Posterior cingulate gyrus (tissue), 11 donors: ENCODE measurements at regions not wholly inside any gene's neighbourhood (a gene's known extent, or its start where the extent isn't known, plus 50 kb on each side); places are given as distances from the start of the nearest gene placed in this dataset.

ENCODE experiments used
- DNase-seq, 10 donors: peaks; one replicate each; pipeline versions ENCODE4 v3.0.0 to v3.0.0-alpha.2; 2020 to 2021; ENCODE audit warnings: mixed read lengths in 3 of 10
- intact Hi-C: fragments of 100-400 bp; cut with DNase I; formaldehyde crosslinking; loops from one replicate; pipeline ENCODE4 v1.15.1; 2023

DNA sequence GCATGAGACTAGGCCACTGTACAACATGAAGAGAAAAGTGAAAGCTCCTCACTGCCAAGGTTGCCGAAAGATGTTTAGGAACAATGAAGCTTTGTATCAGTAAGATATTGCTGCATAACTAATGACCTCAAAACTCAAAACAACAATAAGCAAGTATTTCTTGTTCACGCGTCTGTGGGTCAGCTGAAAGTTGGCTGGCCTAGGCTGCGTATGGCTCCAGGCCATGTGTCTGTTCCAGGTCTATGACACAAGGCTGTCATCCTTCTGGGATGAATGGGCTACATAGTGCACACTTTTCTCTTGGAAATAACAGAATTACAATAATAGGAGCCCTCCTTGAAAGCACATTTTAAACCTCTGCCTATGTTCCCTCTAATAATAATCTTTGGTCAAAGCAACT lies 515.9 kb downstream of the PLPP3 start:
- DNase-seq: peak; percentile 21 to 94 (median 52)
- intact Hi-C loops: no loop called here

GRCh38 chr1:56062625-56063024 lies 516.7 kb downstream of the PLPP3 start:
- intact Hi-C loops: no loop called here
- DNase-seq: no peak

DNA sequence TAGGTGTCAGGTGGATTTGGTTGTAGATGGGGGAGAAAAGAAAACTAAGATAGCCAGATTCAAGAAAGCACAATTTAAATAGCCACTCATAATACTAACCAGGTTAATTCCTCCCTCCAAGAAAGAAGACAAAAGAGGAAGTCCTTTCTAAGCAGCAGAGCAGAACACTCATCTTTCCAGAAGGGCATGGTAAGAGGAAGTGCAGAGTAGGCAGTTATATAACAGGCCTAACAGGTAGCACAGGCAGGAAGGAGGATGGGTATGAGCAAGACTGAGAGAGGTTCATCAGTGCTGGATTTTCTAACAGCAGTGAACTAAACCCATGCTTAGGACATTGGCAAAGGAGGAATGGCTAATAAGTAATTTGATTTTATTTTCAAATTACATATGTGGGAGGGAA lies 517.5 kb downstream of the PLPP3 start:
- intact Hi-C loops: no loop called here
- no peak for DNase-seq

GRCh38 chr1:56060906-56061305 lies 518.5 kb downstream of the PLPP3 start:
- intact Hi-C loops: no loop called here
- DNase-seq: no peak

- no peak for DNase-seq
- intact Hi-C loops: no loop called here
Measured at GRCh38 chr1:56057466-56058405, 521.6 kb downstream of the PLPP3 start.

DNA sequence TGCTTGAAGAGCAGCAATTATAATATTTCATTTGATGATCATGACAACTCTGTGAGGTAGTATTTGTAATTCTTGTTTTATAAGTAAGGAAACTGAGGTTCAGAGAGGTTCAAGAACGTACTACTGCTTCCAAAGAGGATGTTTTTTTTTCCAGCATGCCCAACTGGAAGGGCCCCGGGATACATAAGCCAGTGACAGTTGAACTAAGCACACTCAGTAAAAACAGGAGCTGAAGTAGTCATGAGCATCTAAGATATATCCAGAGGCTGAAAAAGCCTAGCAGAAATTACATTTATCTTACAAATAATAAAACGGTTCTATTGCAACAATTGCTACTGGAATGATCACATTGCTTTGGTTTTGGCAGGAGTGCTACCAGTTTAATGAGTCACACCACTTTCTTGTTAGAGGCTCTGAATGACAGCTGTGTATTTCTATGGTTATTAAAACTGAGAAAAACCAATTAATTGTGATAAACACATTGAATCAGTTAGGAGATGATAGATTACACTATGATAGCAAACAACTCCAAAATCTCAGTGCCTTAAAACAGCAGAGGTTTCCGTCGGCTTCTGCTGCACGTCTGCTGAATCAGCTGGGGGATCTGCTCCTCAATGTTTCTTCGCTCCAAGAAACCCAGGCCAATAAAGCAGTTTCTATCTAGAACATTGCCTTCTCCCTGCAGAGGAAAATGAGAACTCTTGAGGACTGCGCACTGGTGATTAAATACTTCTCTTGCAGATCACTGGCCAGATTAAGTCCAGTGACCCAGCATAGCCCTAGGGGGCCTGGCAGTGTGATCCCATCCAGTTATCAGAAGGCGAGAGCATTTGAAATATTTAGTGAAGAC lies 522.7 kb downstream of the PLPP3 start:
- no peak for DNase-seq
- intact Hi-C loops: no loop called here

GRCh38 chr1:56054959-56055358 lies 524.4 kb downstream of the PLPP3 start:
- DNase-seq: no peak
- intact Hi-C loops: no loop called here

DNA sequence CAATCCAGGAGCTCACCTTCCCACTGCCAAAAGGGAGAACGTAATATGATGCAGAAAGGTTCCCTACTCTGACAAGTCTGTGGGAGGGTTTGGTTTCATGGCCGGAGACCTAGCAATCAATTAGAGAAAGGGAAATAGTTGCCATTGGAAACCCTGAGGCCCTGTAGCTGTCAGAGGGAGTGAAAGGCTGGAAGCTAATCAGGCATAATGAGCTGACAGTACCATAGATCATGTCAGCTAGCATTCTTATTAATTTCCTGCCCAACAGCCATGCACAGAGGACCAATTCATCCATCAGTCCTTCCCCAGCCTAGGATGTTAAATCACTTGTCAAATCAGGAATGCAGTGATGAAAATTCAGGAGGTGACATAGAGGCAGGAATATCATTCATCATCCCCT lies 527.3 kb downstream of the PLPP3 start:
- intact Hi-C loops: no loop called here
- DNase-seq: no peak

- DNase-seq: no peak
Measured at GRCh38 chr1:56050911-56051310, 528.5 kb downstream of the PLPP3 start.

GRCh38 chr1:56045477-56045876 lies 533.9 kb downstream of the PLPP3 start:
- intact Hi-C loops: no loop called here

More at GRCh38 chr1:56050911-56051310, 528.5 kb downstream of the PLPP3 start:
- intact Hi-C loops: no loop called here

DNA sequence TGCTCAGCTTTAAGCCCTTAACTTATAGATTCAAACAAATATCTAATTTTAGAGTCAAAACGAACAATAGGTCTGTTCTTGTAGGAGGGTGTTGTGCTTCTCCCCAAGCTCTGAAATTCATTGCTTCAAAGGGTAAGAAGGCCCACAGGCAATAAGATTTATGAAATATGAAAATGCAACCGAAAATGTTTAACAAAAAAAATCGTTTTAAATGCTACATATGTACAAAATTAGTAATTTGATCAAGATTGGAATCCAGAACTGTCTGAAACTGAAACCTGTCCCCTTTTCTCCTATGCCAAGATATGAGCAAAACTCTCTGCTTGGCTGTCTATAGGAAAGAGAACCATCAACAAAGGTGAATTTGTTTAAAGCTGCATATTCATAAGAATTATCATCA lies 534.3 kb downstream of the PLPP3 start:
- no peak for DNase-seq
- intact Hi-C loops: no loop called here

More at GRCh38 chr1:56045477-56045876, 533.9 kb downstream of the PLPP3 start:
- peak in 1 of 10 donors; percentile 51 for DNase-seq

GRCh38 chr1:56036479-56036878 lies 542.9 kb downstream of the PLPP3 start:
- DNase-seq: no peak
- intact Hi-C loops: no loop called here

DNA sequence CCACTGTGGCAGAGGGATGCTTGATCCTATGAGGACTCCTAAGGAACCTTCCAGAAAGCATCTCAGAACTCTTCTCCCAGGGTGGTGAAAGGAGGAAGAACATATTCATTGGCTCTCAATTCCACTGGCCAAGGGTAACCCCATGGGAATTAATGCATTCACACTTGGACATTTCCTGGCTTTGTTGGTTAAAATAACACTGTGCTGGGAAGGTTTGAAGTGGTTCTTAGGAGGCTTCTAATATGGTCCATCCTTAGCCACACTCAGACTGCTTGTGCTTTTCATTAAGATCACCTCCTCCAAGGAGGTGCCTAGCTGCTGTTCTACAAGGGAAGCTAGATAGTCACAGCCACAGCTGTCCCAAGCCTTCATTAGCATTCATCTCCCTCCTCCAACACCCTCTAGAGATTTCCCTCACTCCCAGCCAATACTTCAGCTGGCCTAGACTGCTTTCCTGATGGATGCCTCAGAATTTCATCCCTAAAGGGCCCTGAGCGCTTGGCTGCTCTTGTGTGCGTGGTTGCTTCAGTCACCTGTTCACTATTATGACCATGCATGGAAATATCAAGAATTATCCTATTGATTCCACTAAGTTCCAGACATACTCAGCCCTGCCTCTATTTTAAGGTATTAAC lies 544.4 kb downstream of the PLPP3 start:
- intact Hi-C loops: no loop called here

DNA sequence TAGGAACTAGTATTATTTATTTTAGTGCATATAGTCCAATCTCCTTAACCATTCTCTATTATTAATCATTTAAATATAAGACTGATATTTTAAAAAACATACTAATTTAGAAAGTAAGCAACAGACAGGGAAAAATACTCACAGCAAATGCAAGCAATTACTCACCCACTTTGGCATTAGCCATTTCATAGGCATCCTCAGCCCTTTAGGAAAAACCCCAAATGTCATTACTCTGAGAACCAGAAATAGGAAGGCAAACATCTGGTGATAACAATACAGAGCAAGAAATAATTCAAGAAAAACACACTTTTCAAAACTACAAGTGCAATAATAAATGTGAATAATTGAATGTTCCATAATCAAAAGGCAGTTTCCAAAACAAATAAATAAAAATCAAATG lies 545.1 kb downstream of the PLPP3 start:
- intact Hi-C loops: no loop called here
- DNase-seq: no peak

More for the DNA sequence above, 544.4 kb downstream of the PLPP3 start:
- no peak for DNase-seq

- intact Hi-C loops: no loop called here
- no peak for DNase-seq
Measured at GRCh38 chr1:56033321-56034037, 545.9 kb downstream of the PLPP3 start.

GRCh38 chr1:56032096-56032676 lies 547.2 kb downstream of the PLPP3 start:
- intact Hi-C loops: no loop called here
- DNase-seq: no peak

GRCh38 chr1:56031001-56031400 lies 548.4 kb downstream of the PLPP3 start:
- intact Hi-C loops: no loop called here
- DNase-seq: no peak

DNA sequence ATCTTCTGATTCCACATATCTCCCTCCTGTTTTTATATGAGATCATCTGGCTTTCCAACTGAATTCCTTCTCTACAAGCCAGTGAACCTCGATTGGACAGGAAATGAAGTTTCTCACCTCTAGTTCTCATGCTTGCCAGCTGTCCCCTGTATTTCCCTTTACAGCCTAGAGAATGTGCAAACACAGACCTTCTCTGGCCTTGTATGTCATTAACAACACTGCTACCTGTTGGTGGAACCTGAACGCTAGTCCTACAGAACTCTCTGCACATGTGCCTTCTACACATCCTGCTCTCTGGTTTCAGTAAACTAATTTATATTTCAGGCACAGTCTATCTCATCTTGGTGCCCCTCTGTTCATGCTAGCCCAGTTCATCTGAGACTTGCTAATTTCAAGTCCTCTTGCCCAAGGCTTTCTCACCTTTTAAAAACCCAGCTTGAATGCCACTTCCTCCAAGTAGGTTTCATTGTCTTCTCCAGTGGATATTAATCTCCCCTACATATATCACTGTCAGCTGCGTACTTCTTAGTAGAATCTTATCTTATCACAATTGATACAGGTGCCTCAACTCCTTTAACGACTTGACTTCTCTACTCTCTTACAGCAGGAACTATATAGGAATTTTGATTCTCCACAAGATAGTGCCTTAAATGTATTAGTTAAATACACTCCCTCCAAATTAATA lies 549.9 kb downstream of the PLPP3 start:
- DNase-seq: no peak
- intact Hi-C loops: no loop called here

GRCh38 chr1:56028911-56029310 lies 550.5 kb downstream of the PLPP3 start:
- intact Hi-C loops: no loop called here
- no peak for DNase-seq
